SJCRH30 (cell line): ENCODE measurements at regions not wholly inside any gene's neighbourhood (a gene's known extent, or its start where the extent isn't known, plus 50 kb on each side); places are given as distances from the start of the nearest gene placed in this dataset.
"Not testable (repeated sequence)": the region's sequence is repeated elsewhere in the genome, so short reads cannot be mapped to it uniquely, and the experiment has no call there.

ENCODE experiments used
- DNase-seq, 2 experiments: peaks; one replicate each; pipeline ENCODE4 v3.0.0-alpha.2; 2015 to 2020
- H3K27ac ChIP-seq: fragments of 250-450 bp; sonication (Bioruptor Pico); 2 replicates; pipeline ENCODE4 v1.5.1; 2020; ENCODE audit warnings: mild to moderate bottlenecking, moderate library complexity
- H3K27me3 ChIP-seq: fragments of 250-450 bp; sonication (Bioruptor Pico); 2 replicates; pipeline ENCODE4 v1.5.1; 2020; ENCODE audit warnings: mild to moderate bottlenecking, moderate library complexity
- H3K36me3 ChIP-seq: fragments of 250-450 bp; sonication (Bioruptor Pico); 2 replicates; pipeline ENCODE4 v1.5.1; 2020; ENCODE audit warnings: mild to moderate bottlenecking, moderate library complexity
- H3K4me1 ChIP-seq: fragments of 250-450 bp; sonication (Bioruptor Pico); 2 replicates; pipeline ENCODE4 v1.5.1; 2020; ENCODE audit warnings: mild to moderate bottlenecking, moderate library complexity
- H3K4me3 ChIP-seq: fragments of 250-450 bp; sonication (Bioruptor Pico); 2 replicates; pipeline ENCODE4 v1.5.1; 2020; ENCODE audit warnings: mild to moderate bottlenecking, moderate library complexity
- H3K9me3 ChIP-seq: fragments of 250-450 bp; sonication (Bioruptor Pico); replicated peaks from 2 replicates; pipeline ENCODE4 v1.5.1; 2020; ENCODE audit warnings: mild to moderate bottlenecking, moderate library complexity

DNA sequence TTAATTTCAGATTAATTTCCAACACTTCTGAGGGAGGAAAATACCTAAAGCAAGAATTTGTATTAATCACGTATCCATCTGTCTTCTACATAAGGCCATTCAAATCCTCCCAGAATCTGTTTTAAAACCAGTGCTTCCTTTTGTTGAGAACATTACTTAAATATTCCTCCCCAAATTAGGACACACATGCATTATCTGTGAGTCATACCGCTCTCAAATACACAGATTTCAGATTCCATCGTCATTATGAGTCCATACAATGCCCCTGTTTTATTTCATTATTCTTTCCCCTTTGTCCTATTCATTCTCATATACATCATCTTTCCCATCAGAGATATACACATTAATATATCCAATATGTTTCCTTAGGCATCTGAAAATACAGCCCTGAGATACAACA, 57.3 kb upstream of the PRSS12 start:
- Histone ChIP-seq H3K27me3 (no peaks in the 10 kb centered on the region), H3K9me3 (no peaks in the 10 kb centered on the region; the same call in 1 of the 2 replicates), H3K27ac (peak overlapping the region; percentile 16), H3K4me1 (peaks cover 6% of the 10 kb centered on the region; the same call in 1 of the 2 replicates), H3K36me3 (no peaks in the 10 kb centered on the region), H3K4me3 (no peak overlapping the region)
- no peak for DNase-seq

DNA sequence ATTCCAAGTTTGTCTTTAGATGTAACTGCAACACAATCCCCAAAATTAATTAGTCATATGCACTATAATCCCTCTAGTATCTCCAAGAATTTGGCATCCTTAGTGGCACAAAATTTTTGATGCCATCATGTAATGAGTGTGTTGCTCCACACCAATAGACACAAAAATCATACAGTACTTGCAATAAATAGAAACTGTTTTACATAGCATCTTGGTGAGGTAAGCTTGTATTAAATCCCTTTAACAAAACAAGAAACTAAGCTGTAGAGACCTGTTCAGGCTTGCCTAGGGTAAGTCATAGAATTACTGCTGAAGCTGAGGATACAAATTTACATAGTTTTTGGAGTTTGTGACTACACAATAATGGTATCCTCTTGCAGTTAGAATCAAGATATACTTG, 64.5 kb upstream of the PRSS12 start:
- no peak overlapping the region for H3K4me3 ChIP-seq
- no peak for DNase-seq

DNA sequence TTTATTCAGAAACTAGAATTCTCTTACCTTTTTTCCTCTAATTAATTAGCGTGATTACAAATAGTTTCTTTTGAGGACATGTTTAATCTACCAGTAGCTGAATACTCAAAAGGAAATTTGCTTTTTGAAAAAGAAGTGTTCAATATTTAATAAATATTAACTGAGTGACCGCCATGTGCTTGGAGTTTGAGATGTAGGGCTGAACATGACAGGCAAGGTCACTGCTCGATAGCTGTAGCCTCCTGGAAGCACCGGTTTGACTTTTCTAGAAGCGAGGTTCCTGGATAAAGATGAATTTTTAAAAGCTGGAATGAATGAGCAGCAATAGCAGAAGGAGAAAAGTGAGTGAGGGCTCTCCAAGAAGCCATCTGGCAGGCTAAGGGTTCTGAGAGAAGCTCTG, 65.0 kb upstream of the PRSS12 start:
- not testable (repeated sequence) for H3K4me3 ChIP-seq, H3K27me3 ChIP-seq, DNase-seq, H3K9me3 ChIP-seq, H3K36me3 ChIP-seq
- Histone ChIP-seq H3K27ac (peak overlapping the region; percentile 7; the same call in 1 of the 2 replicates), H3K4me1 (peaks cover 11% of the 10 kb centered on the region)

More for the DNA sequence above, 64.5 kb upstream of the PRSS12 start:
- Histone ChIP-seq H3K4me1 (peaks cover 11% of the 10 kb centered on the region), H3K9me3 (no peaks in the 10 kb centered on the region), H3K27ac (peak overlapping the region; percentile 7; the same call in 1 of the 2 replicates), H3K27me3 (no peaks in the 10 kb centered on the region), H3K36me3 (no peaks in the 10 kb centered on the region)

DNA sequence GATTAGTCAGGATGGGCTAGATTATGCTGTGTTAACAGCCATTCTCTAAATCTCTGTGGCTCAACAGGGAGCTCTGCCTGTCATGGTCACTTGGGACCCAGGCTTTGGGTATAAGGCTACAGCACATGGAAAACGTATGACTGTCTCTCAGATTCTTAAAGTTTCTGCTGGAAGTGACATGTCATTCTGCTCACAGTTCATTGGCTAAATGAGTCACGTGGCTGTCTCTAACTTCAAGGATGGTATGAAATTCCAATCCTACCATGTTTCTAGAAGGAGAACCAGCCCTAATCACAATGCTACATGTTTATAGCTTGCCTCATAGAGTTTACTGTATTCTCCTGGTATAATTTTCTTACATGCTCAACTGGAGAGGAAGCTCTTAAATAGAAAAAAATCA, 65.6 kb upstream of the PRSS12 start:
- not testable (repeated sequence) for H3K27ac ChIP-seq, DNase-seq, H3K36me3 ChIP-seq, H3K4me3 ChIP-seq, H3K9me3 ChIP-seq, H3K27me3 ChIP-seq
- peaks cover 11% of the 10 kb centered on the region for H3K4me1 ChIP-seq

DNA sequence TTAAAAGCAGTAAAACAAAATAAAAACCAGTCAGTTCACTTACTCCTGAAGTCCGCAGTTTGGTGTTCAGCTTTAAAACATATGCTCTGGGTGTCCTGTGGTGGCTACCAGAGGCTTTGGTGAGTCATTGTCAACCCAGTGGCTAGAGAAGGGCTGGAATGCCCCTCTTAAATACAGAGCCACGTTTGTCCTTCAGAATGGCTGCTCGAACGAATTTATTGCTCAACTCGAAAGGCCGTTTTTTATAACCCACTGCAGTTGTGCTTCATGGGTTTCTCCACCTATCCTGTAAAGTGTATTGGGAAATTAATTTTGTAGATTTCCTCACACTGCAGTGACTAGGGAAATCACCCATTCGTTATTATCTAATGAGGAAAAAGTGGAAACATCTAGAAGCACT, 66.8 kb upstream of the PRSS12 start:
- H3K4me1 ChIP-seq, result peaks cover 11% of the 10 kb centered on the region
- DNase-seq, H3K27me3 ChIP-seq, H3K36me3 ChIP-seq, H3K27ac ChIP-seq, H3K9me3 ChIP-seq, H3K4me3 ChIP-seq: not testable (repeated sequence)

DNA sequence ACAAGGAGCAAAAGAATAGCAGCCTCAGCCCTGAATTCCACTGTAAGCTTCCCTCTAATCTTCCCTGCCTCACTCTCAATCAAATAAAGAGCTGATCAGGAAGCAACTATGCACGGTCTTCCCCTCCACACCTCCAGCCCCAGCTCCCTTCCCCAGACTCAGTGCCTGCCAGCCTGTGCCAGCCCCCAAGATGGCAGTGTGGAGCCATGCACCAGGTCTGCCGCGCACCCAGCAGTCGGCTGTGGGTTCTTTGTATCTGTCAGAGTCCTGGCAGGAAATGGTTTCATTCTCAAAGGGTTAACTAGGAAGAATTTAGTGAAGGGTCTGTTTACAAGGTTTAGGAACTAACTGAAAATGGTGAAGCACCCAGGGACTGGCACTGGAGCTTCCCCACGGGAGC, 71.3 kb upstream of the PRSS12 start:
- not testable (repeated sequence) for H3K9me3 ChIP-seq

DNA sequence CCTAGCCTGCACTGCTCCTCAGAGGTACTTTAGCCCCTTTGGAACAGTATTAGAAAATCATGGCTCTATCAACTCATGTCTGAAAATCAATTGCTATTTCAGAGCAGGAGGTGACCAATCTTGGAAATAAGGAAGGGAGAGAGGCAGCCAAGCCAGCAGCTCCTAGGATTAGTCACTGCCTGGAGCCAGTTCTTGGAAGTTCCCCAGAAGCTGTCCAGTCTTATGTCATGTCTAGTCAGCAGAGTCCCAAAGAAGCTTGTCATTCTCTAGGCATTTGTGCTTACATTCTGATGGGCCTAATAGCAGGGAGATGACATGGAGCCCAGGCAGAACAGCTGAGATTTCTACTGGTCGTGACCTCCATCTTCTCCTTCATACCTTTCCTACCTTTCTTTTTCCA, 76.1 kb upstream of the PRSS12 start:
- DNase-seq, H3K36me3 ChIP-seq, H3K4me3 ChIP-seq, H3K4me1 ChIP-seq, H3K27ac ChIP-seq, H3K27me3 ChIP-seq, H3K9me3 ChIP-seq: not testable (repeated sequence)

More for the DNA sequence above, 71.3 kb upstream of the PRSS12 start:
- H3K4me3 ChIP-seq, H3K27ac ChIP-seq, H3K4me1 ChIP-seq, H3K27me3 ChIP-seq, H3K36me3 ChIP-seq: not testable (repeated sequence)
- peak; percentile 66 to 67 for DNase-seq

DNA sequence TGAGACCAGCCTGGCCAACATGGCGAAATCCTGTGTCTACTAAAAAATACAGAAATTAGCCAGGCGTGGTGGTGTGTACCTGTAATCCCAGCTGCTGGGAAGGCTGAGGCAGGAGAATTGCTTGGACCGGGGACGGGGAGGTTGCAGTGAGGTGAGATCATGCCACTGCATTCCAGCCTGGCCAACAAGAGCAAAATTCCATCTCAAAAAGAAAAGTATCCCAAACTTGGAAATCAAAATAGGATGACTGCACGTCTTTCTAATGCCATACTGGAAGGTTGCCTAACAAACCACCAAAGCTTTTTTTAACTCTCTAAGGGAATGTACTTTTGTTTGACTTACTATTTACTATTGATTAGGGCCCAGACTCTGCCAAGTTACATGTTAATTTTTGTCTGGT, 79.6 kb upstream of the PRSS12 start:
- not testable (repeated sequence) for H3K27ac ChIP-seq, H3K36me3 ChIP-seq, H3K9me3 ChIP-seq, H3K4me1 ChIP-seq, DNase-seq, H3K4me3 ChIP-seq, H3K27me3 ChIP-seq

DNA sequence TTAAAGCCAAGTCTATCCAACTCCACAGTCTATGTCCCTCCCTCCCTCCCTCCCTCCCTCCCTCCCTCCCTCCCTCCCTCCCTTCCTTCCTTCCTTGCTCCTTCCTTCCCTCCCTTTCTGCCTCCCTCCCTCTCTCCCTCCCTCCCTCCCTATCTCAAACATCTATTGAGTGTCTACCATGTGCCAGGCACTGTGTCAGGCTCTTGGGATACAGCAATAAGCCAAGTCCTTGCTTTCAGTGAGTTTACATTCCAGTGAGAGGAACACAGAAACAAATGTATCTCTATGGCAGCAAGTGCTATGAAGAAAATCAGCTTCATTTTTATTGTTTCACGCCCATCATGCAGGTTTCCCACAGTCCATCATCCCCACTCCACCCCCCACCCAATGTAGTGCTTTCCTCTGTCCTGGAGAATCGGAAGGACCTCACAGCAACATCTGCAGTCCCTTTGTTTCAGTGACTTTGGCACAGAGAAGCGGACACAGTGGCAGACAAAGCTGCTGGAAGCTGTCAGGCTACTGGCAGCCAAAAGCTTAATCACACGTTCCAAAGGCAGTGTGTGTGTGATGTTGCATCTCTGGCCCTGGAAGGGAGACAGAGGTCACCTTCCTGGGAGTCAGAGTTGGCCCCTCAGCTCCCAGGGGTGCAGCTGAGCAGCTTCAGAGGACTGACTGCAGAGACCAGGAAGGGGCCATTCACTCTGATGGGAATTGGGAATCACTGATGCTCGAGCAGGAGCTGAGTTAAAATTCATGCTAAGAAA, 81.0 kb upstream of the PRSS12 start:
- not testable (repeated sequence) for H3K4me1 ChIP-seq, H3K4me3 ChIP-seq, DNase-seq, H3K36me3 ChIP-seq, H3K27me3 ChIP-seq, H3K9me3 ChIP-seq, H3K27ac ChIP-seq

DNA sequence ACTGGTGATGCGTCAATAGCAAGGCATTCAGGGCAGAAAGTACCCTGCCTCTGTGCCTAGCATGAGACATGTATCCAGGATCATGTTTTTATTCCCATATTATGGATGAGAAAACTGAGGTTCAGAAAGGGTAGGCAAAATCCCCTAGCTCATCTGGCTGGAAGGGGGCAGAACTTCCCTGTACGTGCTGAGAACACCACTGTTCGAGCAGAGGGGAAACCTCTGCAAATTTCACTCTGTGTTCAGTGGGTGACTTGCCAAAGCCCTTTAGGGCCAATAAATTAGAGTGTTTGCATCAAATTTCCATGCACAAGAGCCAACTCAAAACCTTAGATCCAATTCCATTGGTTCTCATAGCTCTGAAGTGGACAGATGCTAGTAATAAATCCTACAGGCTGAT, 82.6 kb upstream of the PRSS12 start:
- not testable (repeated sequence) for H3K27ac ChIP-seq, DNase-seq, H3K9me3 ChIP-seq, H3K27me3 ChIP-seq, H3K4me3 ChIP-seq, H3K4me1 ChIP-seq, H3K36me3 ChIP-seq

DNA sequence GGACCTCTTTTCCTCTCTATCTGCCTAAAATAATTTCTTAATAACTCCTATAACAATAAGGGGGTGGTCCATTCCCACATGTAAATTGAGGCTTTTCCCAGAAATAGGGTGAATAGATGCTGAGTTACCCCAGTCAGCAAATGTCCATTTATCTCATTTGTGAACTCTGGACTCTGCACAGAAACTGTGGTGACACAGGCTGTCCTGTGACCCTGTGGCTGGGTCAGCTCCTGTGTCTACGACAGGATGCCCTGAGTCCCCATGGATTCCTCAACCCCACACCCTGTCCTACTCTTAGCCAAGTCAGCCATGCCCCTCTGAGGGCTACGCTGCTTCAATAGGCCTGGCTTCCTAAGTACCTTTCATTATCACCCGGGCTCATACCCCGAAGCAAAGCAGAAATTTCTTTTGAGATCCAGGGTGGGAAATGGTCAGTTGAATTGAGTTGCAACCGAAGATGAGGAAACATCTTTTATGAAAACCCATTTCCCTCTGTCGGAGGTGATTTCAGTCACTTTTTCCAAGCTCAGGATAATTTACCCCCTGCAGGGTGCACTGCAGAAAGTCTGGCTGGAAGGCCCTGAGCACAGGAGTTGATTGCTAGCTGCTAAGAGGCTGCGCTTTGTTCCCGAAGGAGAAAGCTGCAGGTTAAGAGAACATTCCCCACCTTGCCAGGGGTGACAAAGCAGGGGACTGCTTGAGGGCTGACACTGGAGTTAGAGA, 89.5 kb upstream of the PRSS12 start:
- DNase-seq, H3K9me3 ChIP-seq, H3K4me1 ChIP-seq: not testable (repeated sequence)

DNA sequence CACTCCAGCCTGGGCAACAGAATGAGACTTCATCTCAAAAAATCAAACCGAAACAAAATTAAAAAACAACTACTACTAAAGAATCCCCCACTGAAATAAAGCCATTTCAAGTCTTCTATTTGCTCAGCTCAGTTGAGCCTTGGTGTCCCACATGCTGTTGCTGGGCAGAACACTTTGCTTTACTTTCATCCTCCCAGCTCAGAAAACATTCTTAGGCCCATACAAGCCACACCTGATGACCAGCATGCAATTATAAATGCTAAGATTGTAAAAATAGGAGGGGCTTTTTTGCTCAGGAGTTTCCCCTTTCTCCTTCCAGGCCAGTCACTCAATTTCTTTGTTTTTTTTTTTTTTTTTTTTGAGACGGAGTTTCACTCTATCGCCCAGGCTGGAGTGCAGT, 94.6 kb upstream of the PRSS12 start:
- H3K4me3 ChIP-seq, DNase-seq, H3K9me3 ChIP-seq, H3K27me3 ChIP-seq, H3K36me3 ChIP-seq, H3K27ac ChIP-seq, H3K4me1 ChIP-seq: not testable (repeated sequence)

More for the DNA sequence above, 89.5 kb upstream of the PRSS12 start:
- H3K4me3 ChIP-seq, H3K36me3 ChIP-seq, H3K27ac ChIP-seq, H3K27me3 ChIP-seq: not testable (repeated sequence)

DNA sequence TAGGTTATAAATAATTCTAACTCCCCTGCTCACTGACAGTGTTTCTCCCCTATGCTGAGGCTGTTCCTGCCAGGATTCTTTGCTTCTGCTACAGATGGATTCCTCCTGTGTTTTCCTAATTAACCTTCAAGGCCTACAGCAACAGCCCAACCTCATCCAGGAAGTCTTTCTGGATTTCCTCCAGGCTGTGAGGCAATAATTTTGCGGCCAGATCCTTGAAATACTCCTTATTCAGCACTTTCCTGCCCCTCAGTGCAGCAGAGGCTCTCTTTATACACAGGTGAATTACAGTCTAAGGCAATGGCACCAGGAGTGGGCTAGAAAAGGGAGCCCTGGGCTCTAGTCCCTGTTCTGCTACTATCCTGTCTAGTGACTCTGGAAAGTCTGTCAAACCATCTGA, 102.1 kb upstream of the PRSS12 start:
- H3K27me3 ChIP-seq, H3K4me3 ChIP-seq, H3K4me1 ChIP-seq, DNase-seq, H3K9me3 ChIP-seq, H3K27ac ChIP-seq, H3K36me3 ChIP-seq: not testable (repeated sequence)

DNA sequence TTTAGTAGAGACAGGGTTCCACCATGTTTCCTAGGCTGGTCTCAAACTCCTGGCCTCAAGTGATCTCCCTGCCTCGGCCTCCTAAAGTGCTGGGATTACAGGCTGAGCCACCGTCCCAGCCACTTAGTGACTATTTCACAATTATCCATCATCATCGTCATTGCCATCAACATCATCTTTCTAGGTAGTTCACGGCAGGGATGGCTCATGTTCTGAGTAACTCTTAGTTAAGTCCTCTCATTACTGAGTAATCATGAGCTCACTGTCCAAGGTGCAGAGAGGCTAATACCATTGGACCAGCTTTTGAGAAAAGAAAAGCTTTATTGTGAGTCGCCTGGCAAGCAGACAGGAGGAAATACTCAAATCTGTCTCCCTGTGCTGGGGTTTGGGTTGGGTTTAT, 108.6 kb upstream of the PRSS12 start:
- not testable (repeated sequence) for H3K27me3 ChIP-seq, H3K9me3 ChIP-seq, H3K27ac ChIP-seq, DNase-seq, H3K4me3 ChIP-seq, H3K4me1 ChIP-seq, H3K36me3 ChIP-seq

DNA sequence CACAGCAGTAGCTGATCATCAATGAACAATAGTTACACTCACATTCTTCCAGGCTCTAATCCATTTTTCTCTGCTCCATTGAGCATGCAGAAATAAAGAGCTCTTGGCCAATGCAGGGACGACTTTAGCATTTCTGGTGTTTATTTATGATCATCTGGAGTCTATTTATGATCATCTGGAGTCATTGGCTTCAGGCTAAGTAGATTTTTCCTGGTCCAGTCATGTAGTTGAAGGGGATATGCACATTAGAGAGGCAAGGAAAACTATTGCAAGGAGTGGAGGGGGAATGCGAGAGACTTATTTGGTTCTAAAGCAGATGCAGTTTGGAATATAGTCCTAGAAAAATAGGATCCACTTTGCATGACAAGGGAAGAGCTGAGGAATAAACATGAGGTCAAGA, 113.0 kb upstream of the PRSS12 start:
- H3K27me3 ChIP-seq, DNase-seq, H3K4me1 ChIP-seq, H3K36me3 ChIP-seq, H3K9me3 ChIP-seq, H3K4me3 ChIP-seq, H3K27ac ChIP-seq: not testable (repeated sequence)
